ENCODE measurements at regions not wholly inside any gene's neighbourhood (a gene's known extent, or its start where the extent isn't known, plus 50 kb on each side); places are given as distances from the start of the nearest gene placed in this dataset.
"Not testable (repeated sequence)": the region's sequence is repeated elsewhere in the genome, so short reads cannot be mapped to it uniquely, and the experiment has no call there.

- DNase-seq (ENCODE audit: low read depth in 2 of 2): no peak
Observed at GRCh38 chr20:48490961-48491831, 336.6 kb downstream of the PREX1 start.

GRCh38 chr20:48490341-48490740 lies 337.5 kb downstream of the PREX1 start:
- DNase-seq (ENCODE audit: low read depth in 2 of 2): not testable (repeated sequence)

- no peak for DNase-seq (ENCODE audit: low read depth in 2 of 2)
Observed at GRCh38 chr20:48489656-48490055, 338.1 kb downstream of the PREX1 start.

- DNase-seq (ENCODE audit: low read depth in 2 of 2): no peak
Observed at GRCh38 chr20:48489046-48489463, 338.7 kb downstream of the PREX1 start.

- not testable (repeated sequence) for DNase-seq (ENCODE audit: low read depth in 2 of 2)
Observed at GRCh38 chr20:48488334-48489034, 339.3 kb downstream of the PREX1 start.

- DNase-seq (ENCODE audit: low read depth in 2 of 2): no peak
Observed at GRCh38 chr20:48486065-48486464, 341.7 kb downstream of the PREX1 start.

GRCh38 chr20:48485153-48485552 lies 342.6 kb downstream of the PREX1 start:
- not testable (repeated sequence) for DNase-seq (ENCODE audit: low read depth in 2 of 2)

GRCh38 chr20:48483334-48484066 lies 344.3 kb downstream of the PREX1 start:
- no peak for DNase-seq (ENCODE audit: low read depth in 2 of 2)

- no peak for DNase-seq (ENCODE audit: low read depth in 2 of 2)
Observed at GRCh38 chr20:48482790-48483189, 345.0 kb downstream of the PREX1 start.

GRCh38 chr20:48480216-48480772 lies 347.5 kb downstream of the PREX1 start:
- no peak for DNase-seq (ENCODE audit: low read depth in 2 of 2)

GRCh38 chr20:48478806-48479585 lies 348.8 kb downstream of the PREX1 start:
- DNase-seq (ENCODE audit: low read depth in 2 of 2): no peak

GRCh38 chr20:48478370-48478769 lies 349.4 kb downstream of the PREX1 start:
- no peak for DNase-seq (ENCODE audit: low read depth in 2 of 2)

- DNase-seq (ENCODE audit: low read depth in 2 of 2): no peak
Observed at GRCh38 chr20:48476854-48477253, 350.9 kb downstream of the PREX1 start.

GRCh38 chr20:48474022-48474421 lies 353.8 kb downstream of the PREX1 start:
- no peak for DNase-seq (ENCODE audit: low read depth in 2 of 2)

- no peak for DNase-seq (ENCODE audit: low read depth in 2 of 2)
Observed at GRCh38 chr20:48471759-48472408, 355.9 kb downstream of the PREX1 start.

- no peak for DNase-seq (ENCODE audit: low read depth in 2 of 2)
Observed at GRCh38 chr20:48471176-48471575, 356.6 kb downstream of the PREX1 start.

GRCh38 chr20:48470141-48470540 lies 357.7 kb downstream of the PREX1 start:
- no peak for DNase-seq (ENCODE audit: low read depth in 2 of 2)

GRCh38 chr20:48469026-48469425 lies 358.8 kb downstream of the PREX1 start:
- DNase-seq (ENCODE audit: low read depth in 2 of 2): no peak

GRCh38 chr20:48468571-48468970 lies 359.2 kb downstream of the PREX1 start:
- no peak for DNase-seq (ENCODE audit: low read depth in 2 of 2)

- no peak for DNase-seq (ENCODE audit: low read depth in 2 of 2)
Observed at GRCh38 chr20:48467622-48468021, 360.2 kb downstream of the PREX1 start.

GRCh38 chr20:48465271-48465670 lies 362.5 kb downstream of the PREX1 start:
- DNase-seq (ENCODE audit: low read depth in 2 of 2): no peak
